Epithelial cell of proximal tubule (primary cell): ENCODE measurements at regions not wholly inside any gene's neighbourhood (a gene's known extent, or its start where the extent isn't known, plus 50 kb on each side); places are given as distances from the start of the nearest gene placed in this dataset.

Experiments
- DNase-seq: peaks from one replicate; pipeline ENCODE4 v3.0.0-alpha.2; 2011; ENCODE audit warnings: low read depth
- H3K4me3 ChIP-seq: 2 replicates; pipeline ENCODE4 v1.5.1; 2011; ENCODE audit warnings: low read depth, mild to moderate bottlenecking, low read length
- CTCF ChIP-seq: conservative IDR thresholded peaks from 2 replicates; pipeline ENCODE4 v1.5.1; 2012; ENCODE audit warnings: low read depth, mild to moderate bottlenecking, low read length

DNA sequence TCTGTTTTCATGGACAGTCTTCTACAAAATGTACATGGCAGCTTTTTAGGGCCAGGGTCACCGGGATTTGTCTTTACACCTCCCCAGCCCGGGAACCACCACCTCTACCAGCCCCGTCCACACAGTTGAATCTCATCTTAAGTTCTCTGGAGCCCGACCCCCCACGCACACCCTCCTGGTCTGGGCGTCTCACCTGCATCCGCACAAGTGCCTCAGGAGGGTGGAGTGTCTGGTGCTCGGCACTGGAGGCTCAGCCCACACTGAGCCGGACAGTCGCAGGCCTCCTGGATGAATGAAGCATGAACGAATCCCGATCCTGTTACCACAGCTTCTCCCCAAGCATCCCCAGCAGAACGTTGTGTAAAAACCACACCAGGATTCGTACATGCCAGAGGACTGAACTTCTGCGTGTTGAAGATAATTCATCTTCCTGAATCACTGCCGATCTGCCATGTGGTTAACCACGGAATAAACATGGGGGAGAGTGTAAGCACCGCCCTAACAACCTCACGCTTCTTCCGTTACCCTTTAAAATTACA is 162.0 kb downstream of the RTP5 start:
- peak; percentile 3 for DNase-seq
- TF ChIP-seq CTCF: no peak
- no peak overlapping the region for H3K4me3 ChIP-seq

GRCh38 chr2:242032780-242033656 is 163.5 kb downstream of the RTP5 start:
- TF ChIP-seq CTCF: no peak
- no peak overlapping the region for H3K4me3 ChIP-seq
- DNase-seq: no peak

DNA sequence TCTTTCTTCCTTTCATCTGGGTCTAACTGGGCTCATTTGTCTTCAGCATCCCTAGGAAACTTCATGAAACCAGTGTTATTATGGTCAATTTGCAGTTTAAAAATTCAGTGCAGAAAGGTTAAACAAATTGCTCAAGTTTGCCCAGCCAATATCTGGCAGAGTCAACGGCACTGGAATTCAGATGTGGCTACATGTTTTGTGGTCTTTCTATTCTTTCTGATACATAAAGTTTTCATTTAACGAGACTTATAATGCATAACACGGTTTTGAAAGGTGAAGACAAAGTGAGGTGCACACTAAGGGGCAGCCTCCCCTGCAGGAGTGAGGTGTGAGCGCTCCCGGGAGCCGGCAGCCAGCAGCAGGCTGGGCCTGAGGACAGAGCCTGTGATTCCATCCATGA is 164.6 kb downstream of the RTP5 start:
- no peak overlapping the region for H3K4me3 ChIP-seq
- no peak for TF ChIP-seq CTCF
- no peak for DNase-seq

DNA sequence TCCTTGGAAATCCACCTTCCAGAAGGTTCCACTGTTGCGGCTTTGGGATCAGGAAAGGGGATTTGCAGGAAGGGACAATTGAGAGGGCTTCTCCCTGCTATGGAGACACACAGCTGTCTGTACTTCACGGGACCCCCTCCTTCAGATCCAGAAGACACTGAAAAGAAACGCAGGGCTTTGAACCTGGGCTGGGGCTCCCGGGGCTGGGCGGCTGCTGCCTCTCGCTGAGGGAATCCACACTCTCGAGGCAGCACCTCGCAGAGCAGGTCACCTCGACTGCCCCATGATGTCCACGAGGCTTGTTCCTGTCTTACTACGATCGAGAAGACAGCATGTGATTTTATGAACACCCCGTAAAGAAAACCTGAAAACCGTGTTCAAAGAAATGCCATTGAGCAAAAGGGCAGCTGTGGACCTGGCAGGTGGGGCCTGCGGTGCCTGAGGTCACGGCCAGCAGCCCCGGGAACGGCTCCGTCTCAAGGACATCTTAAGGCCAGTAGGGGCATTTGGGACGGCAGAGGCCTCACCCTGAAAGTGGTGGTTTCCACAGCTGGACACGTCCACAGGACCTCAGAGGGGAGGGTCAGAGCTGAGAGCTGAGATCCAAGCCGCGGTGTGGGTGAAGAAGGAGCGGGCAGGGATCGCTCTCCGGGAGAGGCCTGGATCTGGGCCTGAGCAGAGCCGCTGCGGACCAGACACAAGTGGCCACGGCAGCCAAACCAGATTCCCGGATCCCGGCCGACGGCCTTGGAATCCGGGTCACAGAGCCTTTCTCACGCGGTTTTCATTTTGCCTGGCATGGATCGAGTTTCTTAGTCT is 165.7 kb downstream of the RTP5 start:
- no peak for DNase-seq
- H3K4me3 ChIP-seq: no peak overlapping the region
- TF ChIP-seq CTCF: no peak

DNA sequence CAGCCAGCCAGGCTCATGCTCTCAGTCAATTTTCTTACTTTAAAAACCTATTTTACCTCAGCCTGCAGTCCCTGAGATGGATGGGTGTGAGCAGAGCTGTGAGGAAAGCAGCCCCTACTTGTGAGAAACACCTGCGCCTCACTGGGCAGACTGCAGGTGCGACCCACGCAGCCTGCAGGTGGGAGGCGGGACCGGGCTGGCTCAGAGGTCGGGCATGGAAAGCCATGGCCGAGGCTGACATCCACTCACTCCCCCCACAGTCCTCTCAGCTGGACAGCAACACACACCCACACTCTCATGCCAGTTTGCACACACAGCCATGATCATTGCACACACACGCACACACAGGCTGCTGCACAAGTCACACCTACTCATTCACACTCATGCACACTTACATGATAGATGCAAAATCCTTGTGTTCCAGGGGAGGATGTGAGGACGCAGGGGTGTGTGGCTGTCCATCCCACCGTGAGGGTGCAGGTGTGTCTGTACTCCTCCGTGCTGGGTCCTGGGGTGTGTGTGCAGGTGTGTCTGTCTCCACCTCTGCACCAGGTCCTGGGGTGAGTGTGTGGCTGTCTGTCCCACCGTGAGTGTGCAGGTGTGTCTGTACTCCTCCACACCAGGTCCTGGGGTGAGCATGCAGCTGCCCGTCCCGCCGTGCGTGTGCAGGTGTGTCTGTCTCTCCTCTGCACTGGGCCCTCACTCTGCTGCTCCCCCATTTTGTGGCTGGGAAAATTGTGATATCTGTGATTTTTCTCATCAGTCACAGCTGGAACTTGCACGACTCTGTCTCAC is 166.5 kb downstream of the RTP5 start:
- H3K4me3 ChIP-seq: no peak overlapping the region
- no peak for DNase-seq
- no peak for TF ChIP-seq CTCF

DNA sequence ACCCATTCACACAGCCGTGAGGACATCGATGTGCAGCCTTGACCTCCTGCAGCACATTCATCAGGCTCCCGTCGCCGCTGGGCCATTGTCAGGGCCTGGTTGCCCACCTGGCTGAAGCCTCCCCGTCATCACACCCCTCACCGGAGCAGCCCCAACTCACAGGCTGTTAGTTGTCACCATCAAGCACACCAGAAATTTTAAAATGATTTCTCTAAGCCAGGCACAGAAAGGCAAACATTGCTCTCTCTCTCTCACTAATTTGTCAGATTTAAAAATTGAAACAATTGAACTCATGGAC is 167.1 kb downstream of the RTP5 start:
- no peak for DNase-seq
- no peak overlapping the region for H3K4me3 ChIP-seq
- no peak for TF ChIP-seq CTCF
